ENCODE measurements at regions not wholly inside any gene's neighbourhood (a gene's known extent, or its start where the extent isn't known, plus 50 kb on each side); places are given as distances from the start of the nearest gene placed in this dataset.
"Not testable (repeated sequence)": the region's sequence is repeated elsewhere in the genome, so short reads cannot be mapped to it uniquely, and the experiment has no call there.

GRCh38 chr7:81286754-81287153 is 367.9 kb upstream of the SEMA3C start:
- DNase-seq; ATAC-seq (replicated peaks); H3K4me3 Mint-ChIP-seq; H3K27ac Mint-ChIP-seq; H3K27me3 Mint-ChIP-seq; H3K9me3 Mint-ChIP-seq; H3K36me3 Mint-ChIP-seq; H3K4me1 Mint-ChIP-seq: not testable (repeated sequence)

GRCh38 chr7:81285142-81285871 is 366.5 kb upstream of the SEMA3C start:
- ATAC-seq (replicated peaks) = no peak
- no peak for DNase-seq

GRCh38 chr7:81284576-81284975 is 365.7 kb upstream of the SEMA3C start:
- Mint-ChIP-seq H3K27me3 (no peaks in the 10 kb centered on the region), H3K36me3 (no peaks in the 10 kb centered on the region), H3K4me1 (no peaks in the 10 kb centered on the region), H3K27ac (no peak overlapping the region), H3K4me3 (no peak overlapping the region), H3K9me3 (peaks cover 7 to 8% of the 10 kb centered on the region in 2 donors)
- DNase-seq (no peak), ATAC-seq (replicated peaks) (no peak)

More at GRCh38 chr7:81285142-81285871, 366.5 kb upstream of the SEMA3C start:
- H3K9me3 Mint-ChIP-seq = peaks cover 7 to 8% of the 10 kb centered on the region in 2 donors
- H3K27me3 Mint-ChIP-seq = no peaks in the 10 kb centered on the region
- no peaks in the 10 kb centered on the region for H3K36me3 Mint-ChIP-seq
- no peak overlapping the region for H3K27ac Mint-ChIP-seq
- H3K4me3 Mint-ChIP-seq = no peak overlapping the region
- H3K4me1 Mint-ChIP-seq = no peaks in the 10 kb centered on the region

DNA sequence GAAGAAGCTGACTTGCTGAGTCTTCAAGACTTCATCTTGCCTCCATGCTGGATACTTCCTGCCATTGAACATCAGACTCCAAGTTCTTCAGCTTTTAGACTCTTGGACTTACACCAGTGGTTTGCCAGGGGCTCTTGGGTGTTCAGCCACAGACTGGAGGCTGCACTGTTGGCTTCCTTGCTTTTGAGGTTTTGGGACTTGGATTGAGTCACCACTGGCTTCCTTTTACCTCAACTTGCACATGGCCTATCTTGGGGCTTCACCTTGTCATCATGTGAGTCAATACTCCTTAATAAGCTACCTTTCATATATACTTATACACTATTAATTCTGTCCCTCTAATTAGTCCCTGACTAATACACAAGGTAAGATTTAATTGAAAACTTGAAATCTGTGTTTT is 361.7 kb upstream of the SEMA3C start:
- ATAC-seq (replicated peaks) (no peak), DNase-seq (no peak)
- H3K36me3 Mint-ChIP-seq = no peaks in the 10 kb centered on the region
- no peak overlapping the region for H3K27ac Mint-ChIP-seq
- H3K4me1 Mint-ChIP-seq = no peaks in the 10 kb centered on the region
- H3K4me3 Mint-ChIP-seq = no peak overlapping the region
- no peaks in the 10 kb centered on the region for H3K27me3 Mint-ChIP-seq
- H3K9me3 Mint-ChIP-seq = peaks cover 6 to 8% of the 10 kb centered on the region in 2 donors

GRCh38 chr7:81277691-81278090 is 358.8 kb upstream of the SEMA3C start:
- DNase-seq (no peak), ATAC-seq (replicated peaks) (no peak)
- Mint-ChIP-seq H3K9me3 (peaks cover 0 to 4% of the 10 kb centered on the region in 2 donors), H3K4me1 (no peaks in the 10 kb centered on the region), H3K27ac (no peak overlapping the region), H3K36me3 (no peaks in the 10 kb centered on the region), H3K27me3 (no peaks in the 10 kb centered on the region), H3K4me3 (no peak overlapping the region)

DNA sequence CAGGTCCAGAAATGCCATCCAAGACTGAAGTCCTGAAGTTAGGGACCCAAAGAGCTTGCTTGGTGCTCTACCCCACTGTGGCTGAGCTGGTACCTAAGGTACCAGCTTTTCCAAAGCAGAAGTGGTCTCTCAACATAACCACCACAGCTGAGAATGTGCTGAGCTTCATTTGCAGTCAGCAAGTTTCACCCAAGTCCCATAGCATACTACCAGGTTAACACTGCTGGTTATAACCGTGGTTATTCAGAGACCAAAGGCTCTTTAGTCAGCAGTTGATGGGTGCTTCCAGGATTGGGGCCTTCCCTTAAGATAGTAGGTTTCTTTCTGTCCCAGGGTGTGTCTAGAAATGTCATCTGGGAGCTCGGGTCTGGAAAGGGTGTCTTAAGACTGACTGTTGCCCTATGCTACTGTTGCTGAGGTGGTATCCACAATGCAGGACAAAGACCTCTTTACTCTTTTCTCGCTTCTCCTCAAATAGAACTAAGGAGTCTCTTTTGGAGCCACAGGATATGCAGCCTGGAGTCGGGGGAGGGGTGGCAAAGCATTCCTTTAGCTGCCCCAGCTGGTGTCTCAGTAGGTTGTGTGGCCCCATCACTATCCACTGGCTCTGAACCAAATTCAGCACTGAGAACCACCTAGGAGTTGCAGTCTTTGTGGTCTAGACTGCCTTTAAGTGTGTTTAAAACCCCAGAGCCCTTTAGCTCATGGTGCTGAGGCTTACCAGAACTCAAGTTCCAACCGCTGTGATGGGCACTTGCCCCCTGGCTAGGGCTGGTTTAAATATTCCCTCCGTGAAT is 354.9 kb upstream of the SEMA3C start:
- H3K36me3 Mint-ChIP-seq = no peaks in the 10 kb centered on the region
- no peak overlapping the region for H3K27ac Mint-ChIP-seq
- H3K9me3 Mint-ChIP-seq = peaks cover 4 to 5% of the 10 kb centered on the region in 2 donors
- DNase-seq (no peak), ATAC-seq (replicated peaks) (no peak)
- H3K4me3 Mint-ChIP-seq = no peak overlapping the region
- no peaks in the 10 kb centered on the region for H3K27me3 Mint-ChIP-seq
- no peaks in the 10 kb centered on the region for H3K4me1 Mint-ChIP-seq

DNA sequence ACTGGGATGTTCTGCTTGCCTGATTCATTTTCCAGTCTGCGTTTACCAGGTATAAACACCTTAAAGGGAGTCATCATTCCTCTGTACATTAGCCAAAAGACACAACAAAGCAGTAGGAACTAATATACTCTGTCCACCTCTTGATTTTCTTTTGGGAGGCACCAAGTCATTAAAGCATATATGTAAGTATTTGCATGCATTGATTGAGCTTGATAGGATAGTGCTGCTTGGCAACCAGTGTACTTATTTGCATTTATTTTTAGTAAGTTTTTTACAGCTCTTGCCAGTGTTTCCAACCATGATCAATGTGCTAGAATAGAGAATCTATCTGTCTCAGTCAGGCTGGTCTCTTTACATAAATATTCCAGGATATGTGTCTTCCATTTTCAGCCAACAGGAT is 353.3 kb upstream of the SEMA3C start:
- no peak overlapping the region for H3K27ac Mint-ChIP-seq
- no peaks in the 10 kb centered on the region for H3K36me3 Mint-ChIP-seq
- peaks cover 4% of the 10 kb centered on the region in 2 donors for H3K9me3 Mint-ChIP-seq
- DNase-seq = no peak
- no peak for ATAC-seq (replicated peaks)
- no peak overlapping the region for H3K4me3 Mint-ChIP-seq
- H3K4me1 Mint-ChIP-seq = no peaks in the 10 kb centered on the region
- no peaks in the 10 kb centered on the region for H3K27me3 Mint-ChIP-seq

DNA sequence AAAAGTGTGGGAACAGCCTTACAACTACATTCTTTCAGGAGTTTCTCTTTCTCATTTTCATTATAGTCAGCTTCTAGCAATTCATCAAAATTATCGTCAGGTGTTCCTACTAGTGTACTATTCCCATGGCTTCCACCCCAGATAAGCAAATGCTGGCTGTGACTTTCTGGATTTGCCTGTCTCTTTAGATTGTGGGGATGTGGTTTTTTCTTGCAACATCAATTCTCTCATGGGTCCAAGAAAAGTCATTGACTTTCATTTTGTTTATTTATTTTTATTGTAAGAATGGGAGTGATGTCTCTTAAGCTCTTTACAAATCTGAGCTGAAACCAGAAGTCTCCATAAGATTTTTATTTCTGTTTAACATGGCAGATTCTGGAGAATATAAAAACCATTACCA is 349.7 kb upstream of the SEMA3C start:
- H3K27ac Mint-ChIP-seq = no peak overlapping the region
- no peaks in the 10 kb centered on the region for H3K4me1 Mint-ChIP-seq
- no peak overlapping the region for H3K4me3 Mint-ChIP-seq
- peaks cover 4 to 7% of the 10 kb centered on the region in 2 donors for H3K9me3 Mint-ChIP-seq
- no peaks in the 10 kb centered on the region for H3K27me3 Mint-ChIP-seq
- no peak for ATAC-seq (replicated peaks)
- no peak for DNase-seq
- H3K36me3 Mint-ChIP-seq = no peaks in the 10 kb centered on the region

DNA sequence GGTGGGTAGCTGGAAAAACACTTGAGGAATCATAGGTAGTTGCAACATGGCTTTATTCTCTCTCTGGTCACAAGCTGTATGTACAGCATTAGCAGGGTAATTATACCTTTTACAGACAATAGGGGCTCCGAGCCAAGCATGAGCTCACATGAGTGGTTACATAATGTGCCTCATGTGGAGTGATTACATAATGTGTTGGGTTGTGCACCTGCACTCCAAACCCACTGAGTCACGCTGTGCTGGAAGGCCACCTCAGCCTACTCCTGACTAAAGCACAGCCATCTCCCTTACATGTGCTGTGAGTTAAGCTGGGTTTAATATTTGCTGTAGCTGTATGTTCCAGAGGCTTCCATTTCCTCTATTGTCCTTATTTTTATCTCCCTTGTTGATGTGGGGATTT is 348.7 kb upstream of the SEMA3C start:
- peaks cover 4 to 7% of the 10 kb centered on the region in 2 donors for H3K9me3 Mint-ChIP-seq
- no peaks in the 10 kb centered on the region for H3K36me3 Mint-ChIP-seq
- no peak for DNase-seq
- H3K4me1 Mint-ChIP-seq = no peaks in the 10 kb centered on the region
- H3K27me3 Mint-ChIP-seq = no peaks in the 10 kb centered on the region
- H3K4me3 Mint-ChIP-seq = no peak overlapping the region
- no peak for ATAC-seq (replicated peaks)
- no peak overlapping the region for H3K27ac Mint-ChIP-seq

- Mint-ChIP-seq H3K36me3 (no peaks in the 10 kb centered on the region), H3K9me3 (peaks cover 4 to 10% of the 10 kb centered on the region in 2 donors), H3K4me3 (no peak overlapping the region), H3K27ac (no peak overlapping the region), H3K4me1 (no peaks in the 10 kb centered on the region), H3K27me3 (no peaks in the 10 kb centered on the region)
- DNase-seq (no peak), ATAC-seq (replicated peaks) (no peak)
Measured at GRCh38 chr7:81264116-81264515, 345.3 kb upstream of the SEMA3C start.

DNA sequence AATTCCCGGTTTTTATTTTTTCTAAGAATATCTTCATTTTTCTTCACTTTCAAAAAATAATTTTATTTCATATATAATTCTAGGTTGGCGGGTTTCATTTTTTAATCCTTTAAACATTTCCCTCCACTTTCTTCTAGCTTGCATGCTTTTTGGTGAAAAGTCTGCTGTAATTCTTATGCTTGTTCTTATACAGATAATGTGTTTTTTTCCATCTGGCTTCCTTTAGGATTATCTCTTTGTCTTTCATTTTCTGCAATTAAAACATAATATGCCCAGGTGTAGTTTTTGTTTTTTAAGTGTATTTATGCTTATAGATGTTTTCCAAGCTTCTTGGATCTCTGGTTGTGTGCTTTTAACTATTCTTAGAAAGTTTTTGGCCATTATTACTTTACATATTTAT is 341.3 kb upstream of the SEMA3C start:
- Mint-ChIP-seq H3K4me3 (no peak overlapping the region), H3K27me3 (no peaks in the 10 kb centered on the region), H3K27ac (no peak overlapping the region), H3K4me1 (no peaks in the 10 kb centered on the region), H3K9me3 (peaks cover 4 to 7% of the 10 kb centered on the region in 2 donors), H3K36me3 (no peaks in the 10 kb centered on the region)
- no peak for DNase-seq
- ATAC-seq (replicated peaks) = no peak

DNA sequence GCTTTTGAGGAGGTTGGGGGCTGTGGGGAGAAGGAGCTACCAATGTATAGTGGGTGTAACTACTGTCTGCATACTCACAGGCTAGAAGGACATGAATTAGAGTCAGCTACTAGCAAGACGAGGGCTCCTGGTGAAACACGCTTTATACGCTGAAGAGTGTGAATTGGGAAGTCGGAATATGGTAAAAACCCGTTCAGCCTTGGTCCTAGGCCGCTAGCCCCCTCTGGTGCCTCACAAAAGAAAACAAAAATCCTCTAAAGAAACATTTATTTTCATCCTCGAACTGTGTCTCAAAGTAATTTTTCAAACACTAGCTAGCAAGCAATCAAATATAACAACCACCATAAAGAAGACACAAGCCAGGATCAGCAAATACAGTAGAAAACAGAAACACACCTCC is 338.1 kb upstream of the SEMA3C start:
- ATAC-seq (replicated peaks) (no peak), DNase-seq (no peak)
- Mint-ChIP-seq H3K4me3 (no peak overlapping the region), H3K27me3 (no peaks in the 10 kb centered on the region), H3K27ac (no peak overlapping the region), H3K36me3 (no peaks in the 10 kb centered on the region), H3K9me3 (peaks cover 4 to 7% of the 10 kb centered on the region in 2 donors), H3K4me1 (no peaks in the 10 kb centered on the region)

DNA sequence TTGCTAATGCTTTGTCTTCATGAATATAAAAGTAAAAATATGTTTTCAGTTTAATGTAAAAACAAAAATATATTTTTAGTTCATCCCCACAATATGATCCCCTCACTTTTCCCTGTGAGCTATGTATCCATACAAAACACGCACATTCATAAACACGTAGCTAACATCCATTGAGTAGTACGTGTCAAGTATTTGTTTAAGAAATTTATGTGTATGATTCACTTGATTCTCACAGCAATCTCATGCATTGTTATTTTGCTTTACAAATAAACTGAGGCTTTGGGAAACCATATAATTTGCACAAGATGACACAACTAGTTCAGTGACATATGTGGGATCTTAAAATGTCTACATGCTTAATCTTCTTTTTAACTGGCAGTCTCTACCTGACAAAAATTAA is 329.6 kb upstream of the SEMA3C start:
- no peaks in the 10 kb centered on the region for H3K4me1 Mint-ChIP-seq
- ATAC-seq (replicated peaks) = no peak
- H3K4me3 Mint-ChIP-seq = no peak overlapping the region

GRCh38 chr7:81247364-81247763 is 328.5 kb upstream of the SEMA3C start:
- not testable (repeated sequence) for ATAC-seq (replicated peaks); DNase-seq; H3K4me3 Mint-ChIP-seq; H3K27ac Mint-ChIP-seq; H3K4me1 Mint-ChIP-seq; H3K27me3 Mint-ChIP-seq; H3K36me3 Mint-ChIP-seq
- H3K9me3 Mint-ChIP-seq = peaks cover 7 to 11% of the 10 kb centered on the region in 2 donors

More for the DNA sequence above, 329.6 kb upstream of the SEMA3C start:
- Mint-ChIP-seq H3K9me3 (peaks cover 7 to 11% of the 10 kb centered on the region in 2 donors), H3K36me3 (no peaks in the 10 kb centered on the region), H3K27me3 (no peaks in the 10 kb centered on the region), H3K27ac (no peak overlapping the region)
- DNase-seq = no peak

DNA sequence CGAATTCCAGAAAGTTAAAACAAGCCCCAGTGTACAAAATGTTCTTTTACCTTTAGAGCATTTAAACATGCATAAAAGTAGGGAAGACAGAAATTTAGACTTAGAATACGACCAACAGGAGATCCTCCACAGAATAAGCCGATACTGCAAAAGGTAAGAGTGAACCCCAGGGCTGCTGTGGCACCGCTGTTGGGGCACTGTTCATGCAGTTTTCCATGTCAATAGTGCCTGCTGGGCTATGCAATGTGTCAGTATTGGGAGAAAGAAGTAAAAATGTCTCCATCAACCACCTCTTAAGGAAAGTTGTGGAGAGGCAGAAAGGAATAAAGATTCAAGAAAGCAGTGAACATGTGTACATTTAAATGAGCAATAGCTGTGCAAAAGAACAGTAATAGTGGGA is 326.5 kb upstream of the SEMA3C start:
- Mint-ChIP-seq H3K27ac (no peak overlapping the region), H3K4me1 (no peaks in the 10 kb centered on the region)
- ATAC-seq (replicated peaks) = no peak

More for the DNA sequence above, 326.5 kb upstream of the SEMA3C start:
- no peaks in the 10 kb centered on the region for H3K27me3 Mint-ChIP-seq
- DNase-seq = no peak
- no peaks in the 10 kb centered on the region for H3K36me3 Mint-ChIP-seq
- peaks cover 11 to 12% of the 10 kb centered on the region in 2 donors for H3K9me3 Mint-ChIP-seq
- no peak overlapping the region for H3K4me3 Mint-ChIP-seq
